ENCODE measurements at regions not wholly inside any gene's neighbourhood (a gene's known extent, or its start where the extent isn't known, plus 50 kb on each side); places are given as distances from the start of the nearest gene placed in this dataset.

- CTCF ChIA-PET, result no interaction called here
- POLR2A ChIA-PET, result no interaction called here
Measured at GRCh38 chr18:40375837-40376236, 1579.2 kb upstream of the PIK3C3 start.

- POLR2A ChIA-PET, result no interaction called here
- CTCF ChIA-PET, result no interaction called here
Measured at GRCh38 chr18:40371673-40372072, 1583.4 kb upstream of the PIK3C3 start.

GRCh38 chr18:40367576-40367975 lies 1587.5 kb upstream of the PIK3C3 start:
- ChIA-PET POLR2A (no interaction called here), CTCF (no interaction called here)

- ChIA-PET CTCF (no interaction called here), POLR2A (no interaction called here)
Measured at GRCh38 chr18:40366521-40366920, 1588.5 kb upstream of the PIK3C3 start.

GRCh38 chr18:40365526-40365925 lies 1589.5 kb upstream of the PIK3C3 start:
- ChIA-PET POLR2A (no interaction called here), CTCF (no interaction called here)

GRCh38 chr18:40360558-40360957 lies 1594.5 kb upstream of the PIK3C3 start:
- ChIA-PET CTCF (no interaction called here), POLR2A (no interaction called here)

GRCh38 chr18:40357536-40357935 lies 1597.5 kb upstream of the PIK3C3 start:
- ChIA-PET CTCF (no interaction called here), POLR2A (no interaction called here)

GRCh38 chr18:40356168-40356567 lies 1598.9 kb upstream of the PIK3C3 start:
- ChIA-PET POLR2A (no interaction called here), CTCF (no interaction called here)

GRCh38 chr18:40355726-40356125 lies 1599.3 kb upstream of the PIK3C3 start:
- ChIA-PET CTCF (no interaction called here), POLR2A (no interaction called here)

GRCh38 chr18:40348196-40348595 lies 1606.8 kb upstream of the PIK3C3 start:
- ChIA-PET CTCF (no interaction called here), POLR2A (no interaction called here)

GRCh38 chr18:40347261-40347660 lies 1607.8 kb upstream of the PIK3C3 start:
- CTCF ChIA-PET, result no interaction called here

GRCh38 chr18:40346146-40346545 lies 1608.9 kb upstream of the PIK3C3 start:
- CTCF ChIA-PET, result no interaction called here

More at GRCh38 chr18:40347261-40347660, 1607.8 kb upstream of the PIK3C3 start:
- POLR2A ChIA-PET, result no interaction called here

GRCh38 chr18:40341701-40342100 lies 1613.3 kb upstream of the PIK3C3 start:
- POLR2A ChIA-PET, result no interaction called here
- CTCF ChIA-PET, result no interaction called here

More at GRCh38 chr18:40346146-40346545, 1608.9 kb upstream of the PIK3C3 start:
- POLR2A ChIA-PET, result no interaction called here

- ChIA-PET CTCF (no interaction called here), POLR2A (no interaction called here)
Measured at GRCh38 chr18:40338284-40338683, 1616.8 kb upstream of the PIK3C3 start.

GRCh38 chr18:40326985-40327384 lies 1628.0 kb upstream of the PIK3C3 start:
- CTCF ChIA-PET, result no interaction called here
- POLR2A ChIA-PET, result no interaction called here

- POLR2A ChIA-PET, result no interaction called here
- CTCF ChIA-PET, result no interaction called here
Measured at GRCh38 chr18:40325988-40326387, 1629.0 kb upstream of the PIK3C3 start.

GRCh38 chr18:40314199-40314598 lies 1640.8 kb upstream of the PIK3C3 start:
- ChIA-PET CTCF (no interaction called here), POLR2A (no interaction called here)

- POLR2A ChIA-PET, result no interaction called here
- CTCF ChIA-PET, result no interaction called here
Measured at GRCh38 chr18:40313030-40313642, 1641.9 kb upstream of the PIK3C3 start.

- POLR2A ChIA-PET, result no interaction called here
Measured at GRCh38 chr18:40307627-40308026, 1647.4 kb upstream of the PIK3C3 start.

GRCh38 chr18:40296717-40297413 lies 1658.2 kb upstream of the PIK3C3 start:
- ChIA-PET POLR2A (no interaction called here), CTCF (no interaction called here)

More at GRCh38 chr18:40307627-40308026, 1647.4 kb upstream of the PIK3C3 start:
- CTCF ChIA-PET, result no interaction called here

GRCh38 chr18:40292985-40293710 lies 1661.9 kb upstream of the PIK3C3 start:
- ChIA-PET CTCF (no interaction called here), POLR2A (no interaction called here)

GRCh38 chr18:40283560-40283959 lies 1671.5 kb upstream of the PIK3C3 start:
- ChIA-PET CTCF (no interaction called here), POLR2A (no interaction called here)

Measured in activated CD8-positive, alpha-beta memory T cell treated with anti-CD3 and anti-CD28 coated beads for 36 hours (primary cell).